Kasumi-1 (cell line): ENCODE measurements at regions not wholly inside any gene's neighbourhood (a gene's known extent, or its start where the extent isn't known, plus 50 kb on each side); places are given as distances from the start of the nearest gene placed in this dataset.

ENCODE experiments used
- DNase-seq, 2 experiments: peaks; one replicate each; lab custom pipeline; 2025; lab: John Stamatoyannopoulos, UW

DNA sequence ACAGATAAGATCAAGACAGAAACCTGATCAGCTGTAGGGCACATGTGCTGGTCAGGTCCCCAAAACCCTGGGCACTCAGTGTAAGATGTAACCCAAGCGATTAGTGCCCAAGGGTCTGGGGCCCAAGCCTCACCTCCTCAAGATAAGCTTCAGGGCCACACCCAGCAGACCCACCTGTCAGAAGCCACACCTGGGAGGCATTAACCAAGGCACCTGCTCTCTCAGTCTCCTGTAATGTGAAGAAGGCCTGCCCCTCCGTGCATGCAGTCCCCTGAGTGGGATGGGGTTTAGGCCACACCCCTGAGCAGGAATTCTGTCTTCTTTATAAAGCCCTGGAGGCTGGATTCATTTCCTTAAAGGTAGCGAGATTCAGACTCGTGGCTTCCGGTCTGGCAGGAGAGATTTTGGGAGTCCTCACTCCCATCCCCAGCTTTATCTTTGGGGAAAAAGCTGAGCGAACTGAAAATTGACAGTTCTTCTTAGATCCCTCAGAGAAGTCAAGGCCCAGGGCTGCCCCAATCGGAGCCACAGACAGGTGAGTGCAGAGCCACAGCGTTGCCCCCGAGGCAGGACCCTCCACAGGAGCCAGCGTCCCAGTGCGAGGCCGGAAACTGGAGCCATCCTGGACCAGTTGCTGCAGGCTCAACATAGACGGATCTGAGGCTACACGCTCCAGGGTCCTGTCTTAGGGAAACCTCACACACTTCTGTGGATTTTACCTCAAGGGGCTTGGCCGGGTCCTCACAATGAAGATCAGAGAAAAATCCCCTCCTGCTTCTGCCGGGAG lies 357.6 kb upstream of the IRX4 start:
- DNase-seq: no peak

DNA sequence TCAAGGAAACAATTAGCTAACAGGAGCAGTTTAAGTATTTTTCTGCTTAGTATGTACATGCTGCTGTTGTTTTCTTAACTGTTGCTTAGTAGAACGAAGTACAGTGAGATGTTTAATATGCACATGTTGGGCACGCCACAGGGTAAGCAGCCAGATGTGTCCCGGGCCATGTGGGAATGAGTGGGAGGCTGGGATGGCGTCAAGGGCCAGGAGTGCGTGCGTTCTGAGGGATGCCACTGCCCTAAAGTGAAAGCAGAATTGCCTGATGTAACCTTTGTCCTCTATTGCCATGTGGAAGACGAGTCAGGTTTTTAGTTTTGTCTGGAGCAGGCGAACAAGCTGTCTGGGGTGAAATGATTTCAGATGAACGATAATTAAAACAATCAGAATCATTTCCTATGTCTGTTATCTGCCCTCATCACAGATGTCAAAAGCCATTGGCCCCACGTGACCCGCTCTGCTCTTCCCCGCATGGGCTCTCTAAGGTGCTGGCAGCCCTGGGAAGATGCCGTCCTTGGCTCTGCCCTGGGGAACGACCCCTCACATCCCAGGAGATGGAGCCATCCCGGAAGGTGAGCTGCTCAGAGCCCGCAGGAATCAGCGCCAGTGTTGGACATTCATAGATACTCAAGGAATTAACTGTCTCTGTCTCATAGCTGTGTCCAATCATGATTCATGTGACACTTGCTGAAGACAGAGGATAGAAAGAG lies 356.6 kb upstream of the IRX4 start:
- no peak for DNase-seq

- DNase-seq: no peak
Observed at GRCh38 chr5:2238732-2239131, 356.0 kb upstream of the IRX4 start.

DNA sequence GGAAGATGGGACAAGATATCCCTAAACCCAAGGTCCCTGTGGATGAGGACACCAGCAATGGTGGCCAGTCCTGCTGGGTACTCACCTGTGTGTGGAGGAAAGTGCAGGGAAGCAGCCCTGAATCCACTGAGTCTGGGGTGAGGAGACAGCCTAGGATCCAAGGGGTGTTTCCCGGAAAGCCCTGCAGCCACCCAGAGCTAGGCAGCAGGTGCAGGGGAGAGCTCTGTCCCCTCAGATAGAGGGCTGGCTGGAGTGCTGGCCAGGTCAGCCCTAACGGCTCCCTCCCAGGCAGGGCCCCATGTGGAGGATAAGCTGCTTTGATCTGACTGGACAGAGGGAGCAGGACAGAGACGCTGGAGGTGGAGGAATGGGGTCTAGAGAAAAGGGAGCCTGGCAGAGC lies 344.7 kb upstream of the IRX4 start:
- no peak for DNase-seq

- no peak for DNase-seq
Observed at GRCh38 chr5:2224689-2225088, 342.0 kb upstream of the IRX4 start.

DNA sequence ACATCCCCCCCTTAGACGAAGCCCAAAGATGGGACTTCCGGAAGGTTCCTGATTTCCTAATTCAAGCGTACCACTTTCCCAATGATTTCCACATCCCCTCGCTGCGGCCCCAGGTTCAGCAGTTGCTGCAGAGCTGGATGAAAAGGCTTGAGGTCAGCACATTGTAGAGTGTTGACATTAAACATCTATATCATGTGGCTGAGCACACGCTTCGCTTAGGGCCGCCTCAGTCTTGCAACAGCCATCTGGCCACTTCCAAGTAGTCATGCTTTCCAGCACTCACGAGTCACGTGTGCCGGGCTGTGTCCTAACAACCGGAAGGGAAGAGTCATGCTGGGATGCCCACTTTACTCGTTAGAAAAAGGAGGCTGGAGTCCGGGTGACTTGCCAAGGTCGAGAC lies 340.6 kb upstream of the IRX4 start:
- DNase-seq: no peak

- no peak for DNase-seq
Observed at GRCh38 chr5:2222246-2222992, 339.7 kb upstream of the IRX4 start.

GRCh38 chr5:2221450-2221849 lies 338.7 kb upstream of the IRX4 start:
- DNase-seq: no peak

GRCh38 chr5:2220741-2221140 lies 338.0 kb upstream of the IRX4 start:
- DNase-seq: no peak

DNA sequence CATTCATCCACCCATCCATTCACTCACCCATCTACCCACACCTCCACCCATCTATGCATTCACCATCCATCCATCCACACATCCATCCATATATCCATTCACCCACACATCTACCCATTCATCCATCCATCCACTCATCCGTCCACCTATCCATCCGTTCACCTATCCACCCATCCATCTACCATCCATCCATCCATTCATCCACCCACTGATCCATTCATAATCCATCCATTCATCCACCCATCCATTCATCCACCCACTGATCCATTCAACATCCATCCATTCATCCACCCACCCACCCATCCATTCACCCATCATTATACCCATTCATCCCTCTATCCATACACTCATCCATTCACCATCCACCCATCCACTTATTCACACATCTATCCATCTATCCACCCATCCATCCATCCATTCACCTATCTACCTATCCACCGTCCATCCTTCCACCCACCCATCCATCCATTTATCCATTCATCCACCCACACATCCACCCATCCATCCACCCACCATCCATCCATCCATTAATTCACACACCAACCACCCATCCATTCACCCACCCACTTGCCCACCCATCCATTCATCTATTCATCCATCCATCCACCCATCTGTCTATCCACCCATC lies 336.5 kb upstream of the IRX4 start:
- no peak for DNase-seq

DNA sequence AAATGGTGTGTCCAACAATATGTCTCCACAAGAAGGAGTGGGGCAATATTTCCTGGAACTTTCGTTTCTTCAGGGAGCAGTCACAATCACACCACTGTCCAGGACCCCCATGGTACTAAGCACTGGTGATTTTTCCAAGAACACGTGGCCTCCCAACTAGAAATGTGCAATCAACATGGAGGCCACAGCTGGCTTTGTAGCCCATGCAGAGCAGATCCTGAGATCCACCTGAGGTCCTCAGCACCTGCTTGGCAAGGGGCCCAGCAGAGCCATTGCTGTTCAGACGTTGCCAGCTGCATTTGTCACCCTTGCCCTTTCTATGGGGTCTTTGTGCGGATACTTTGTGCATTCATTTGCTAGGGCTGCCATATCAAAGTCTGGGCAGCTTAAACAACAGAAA lies 334.5 kb upstream of the IRX4 start:
- no peak for DNase-seq

- no peak for DNase-seq
Observed at GRCh38 chr5:2214910-2215590, 332.3 kb upstream of the IRX4 start.

GRCh38 chr5:2213121-2213730 lies 330.5 kb upstream of the IRX4 start:
- DNase-seq: no peak

- no peak for DNase-seq
Observed at GRCh38 chr5:2212481-2212880, 329.8 kb upstream of the IRX4 start.

- DNase-seq: no peak
Observed at GRCh38 chr5:2208239-2208544, 325.5 kb upstream of the IRX4 start.

- no peak for DNase-seq
Observed at GRCh38 chr5:2207416-2208238, 324.9 kb upstream of the IRX4 start.

GRCh38 chr5:2207109-2207399 lies 324.3 kb upstream of the IRX4 start:
- DNase-seq: no peak

- no peak for DNase-seq
Observed at GRCh38 chr5:2206293-2207108, 323.8 kb upstream of the IRX4 start.

DNA sequence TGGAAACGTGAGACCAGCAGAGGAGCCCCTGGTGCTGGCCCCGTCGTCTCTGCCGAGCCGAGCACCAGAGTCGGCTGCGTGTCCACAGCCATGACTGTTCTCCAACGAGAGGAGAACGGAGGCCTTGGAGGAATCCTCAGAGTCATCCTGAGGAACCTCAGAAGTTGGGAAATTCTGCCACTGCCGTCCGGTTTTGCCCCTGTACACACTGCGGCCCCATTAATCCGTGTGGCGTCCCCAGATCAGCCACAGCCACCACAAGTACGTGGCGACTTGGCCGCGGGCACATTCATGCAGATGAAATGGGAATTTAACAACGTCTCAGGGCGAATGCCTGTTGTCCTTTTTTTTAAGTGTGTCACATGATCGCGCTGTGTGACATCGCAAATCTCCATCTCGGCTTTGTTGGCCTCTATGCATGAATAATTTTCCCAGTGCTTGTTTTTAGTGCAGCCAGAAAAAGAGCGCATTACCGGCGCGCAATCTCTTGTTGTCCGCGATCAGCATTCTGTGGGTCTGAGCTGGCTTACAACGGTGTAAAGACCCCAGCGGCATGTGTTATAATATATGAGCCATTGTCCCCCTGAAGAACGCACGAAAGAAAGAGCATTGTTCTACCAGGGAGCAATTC lies 323.0 kb upstream of the IRX4 start:
- DNase-seq: no peak

DNA sequence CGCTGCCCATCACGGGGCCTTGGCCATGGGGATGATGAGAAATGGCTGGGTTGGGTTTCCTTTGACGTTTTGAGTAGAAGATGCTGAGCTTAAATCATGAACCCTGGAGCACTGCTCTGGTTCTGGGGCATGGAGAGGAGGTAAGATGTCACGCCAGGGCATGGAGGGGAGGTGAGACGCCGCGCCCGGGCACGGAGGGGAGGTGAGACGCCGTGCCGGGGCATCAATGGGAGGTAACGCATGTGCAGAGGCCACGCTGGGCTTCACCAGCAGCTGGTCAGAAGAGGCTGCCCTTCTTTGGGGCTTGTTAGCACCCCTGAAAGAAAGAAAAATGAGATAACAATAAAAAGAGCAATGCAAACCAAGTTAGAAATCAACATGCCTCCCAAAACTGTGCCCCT lies 322.5 kb upstream of the IRX4 start:
- DNase-seq: no peak
